A172 (cell line): ENCODE measurements at regions not wholly inside any gene's neighbourhood (a gene's known extent, or its start where the extent isn't known, plus 50 kb on each side); places are given as distances from the start of the nearest gene placed in this dataset.
A peak's percentile ranks its signal among the peaks of the same experiment; 100 is the strongest.

Experiments used
- DNase-seq: peaks from one replicate; pipeline ENCODE4 v3.0.0-alpha.2; 2015; ENCODE audit warnings: low spot score

- DNase-seq, result no peak
Measured at GRCh38 chr6:54640911-54641310, 205.7 kb upstream of the FAM83B start.

GRCh38 chr6:54646069-54646950 lies 200.3 kb upstream of the FAM83B start:
- no peak for DNase-seq

- no peak for DNase-seq
Measured at GRCh38 chr6:54646951-54647664, 199.5 kb upstream of the FAM83B start.

- DNase-seq, result no peak
Measured at GRCh38 chr6:54654381-54654780, 192.2 kb upstream of the FAM83B start.

GRCh38 chr6:54655162-54655561 lies 191.4 kb upstream of the FAM83B start:
- DNase-seq, result no peak

- DNase-seq, result no peak
Measured at GRCh38 chr6:54665278-54665677, 181.3 kb upstream of the FAM83B start.

GRCh38 chr6:54680531-54680930 lies 166.0 kb upstream of the FAM83B start:
- no peak for DNase-seq

- no peak for DNase-seq
Measured at GRCh38 chr6:54681267-54681666, 165.3 kb upstream of the FAM83B start.

GRCh38 chr6:54681987-54682386 lies 164.6 kb upstream of the FAM83B start:
- DNase-seq, result peak; percentile 80

GRCh38 chr6:54689620-54690019 lies 157.0 kb upstream of the FAM83B start:
- DNase-seq, result no peak

- no peak for DNase-seq
Measured at GRCh38 chr6:54690596-54690995, 156.0 kb upstream of the FAM83B start.

GRCh38 chr6:54694928-54695532 lies 151.5 kb upstream of the FAM83B start:
- DNase-seq, result no peak

GRCh38 chr6:54695815-54696214 lies 150.8 kb upstream of the FAM83B start:
- no peak for DNase-seq

GRCh38 chr6:54697424-54697823 lies 149.1 kb upstream of the FAM83B start:
- DNase-seq, result no peak

- no peak for DNase-seq
Measured at GRCh38 chr6:54698974-54699373, 147.6 kb upstream of the FAM83B start.

GRCh38 chr6:54700158-54700557 lies 146.4 kb upstream of the FAM83B start:
- DNase-seq, result no peak

GRCh38 chr6:54702772-54703171 lies 143.8 kb upstream of the FAM83B start:
- DNase-seq, result no peak

- no peak for DNase-seq
Measured at GRCh38 chr6:54706391-54706790, 140.2 kb upstream of the FAM83B start.

- DNase-seq, result no peak
Measured at GRCh38 chr6:54706844-54707605, 139.5 kb upstream of the FAM83B start.

- no peak for DNase-seq
Measured at GRCh38 chr6:54710456-54710855, 136.1 kb upstream of the FAM83B start.

- DNase-seq, result no peak
Measured at GRCh38 chr6:54716010-54716409, 130.6 kb upstream of the FAM83B start.

GRCh38 chr6:54716877-54717276 lies 129.7 kb upstream of the FAM83B start:
- DNase-seq, result no peak
